SK-N-SH (cell line): ENCODE measurements at regions not wholly inside any gene's neighbourhood (a gene's known extent, or its start where the extent isn't known, plus 50 kb on each side); places are given as distances from the start of the nearest gene placed in this dataset.

Source experiments
- CTCF ChIA-PET: fragments of 300-600, 350-600 bp; formaldehyde crosslinking; extraction: SDS; loops from one replicate; lab custom pipeline; 2021; lab: Yijun Ruan, JAX
- POLR2A ChIA-PET: fragments of 350-600 bp; sonication (Branson Sonifier 250); formaldehyde crosslinking; extraction: SDS; loops from one replicate; lab custom pipeline; 2020; ENCODE audit warnings: antibody characterized with exemption, inconsistent platforms; lab: Yijun Ruan, JAX
- DNase-seq: peaks from one replicate; pipeline ENCODE4 v3.0.0; 2012
- H2AFZ ChIP-seq: fragments of 200-600 bp; sonication (generic); 2 replicates; pipeline ENCODE4 v1.8.1; 2016; ENCODE audit warnings: antibody characterized with exemption, mild to moderate bottlenecking, low read depth
- H3F3A ChIP-seq: fragments of 200-600 bp; sonication (generic); replicated peaks from 2 replicates; pipeline ENCODE3; 2016; ENCODE audit warnings: antibody characterized with exemption, mild to moderate bottlenecking; ENCODE audit not compliant: insufficient read depth
- H3K27ac ChIP-seq, 2 experiments: fragments of 200-500 bp in 1 of 2; fragments of 200-600 bp in 1 of 2; sonication (Bioruptor generic) in 1 of 2; sonication (generic), shearing (Covaris generic) in 1 of 2; 2 replicates each; pipeline versions ENCODE4 v1.5.1 to v1.6.1; 2014 to 2016; ENCODE audit warnings: low read depth in 2 of 2, inconsistent platforms in 1 of 2, low read length in 1 of 2, mild to moderate bottlenecking in 1 of 2, mixed read lengths in 1 of 2
- H3K27me3 ChIP-seq: fragments of 200-600 bp; sonication (generic), shearing (Covaris generic); 2 replicates; pipeline ENCODE4 v1.6.1; 2016; ENCODE audit warnings: mixed run types; ENCODE audit not compliant: insufficient read depth
- H3K36me3 ChIP-seq, 2 experiments: fragments of 200-500 bp in 1 of 2; fragments of 200-600 bp in 1 of 2; sonication (Bioruptor generic) in 1 of 2; sonication (generic) in 1 of 2; replicated peaks in 1 of 2; 2 replicates each; pipeline versions ENCODE3 to v1.5.1; 2014 to 2016; ENCODE audit warnings: low read length in 1 of 2, mild to moderate bottlenecking in 1 of 2; ENCODE audit not compliant: insufficient read depth in 2 of 2, control insufficient read depth in 1 of 2
- H3K4me1 ChIP-seq, 2 experiments: fragments of 200-500 bp in 1 of 2; fragments of 200-600 bp in 1 of 2; sonication (Bioruptor generic) in 1 of 2; sonication (generic), shearing (Covaris generic) in 1 of 2; 2 replicates each; pipeline versions ENCODE4 v1.5.1 to v1.6.1; 2014 to 2016; ENCODE audit warnings: low read depth in 1 of 2, low read length in 1 of 2, mixed run types in 1 of 2; ENCODE audit not compliant: insufficient read depth in 2 of 2, control insufficient read depth in 1 of 2
- H3K4me2 ChIP-seq: fragments of 200-600 bp; sonication (generic), shearing (Covaris generic); 2 replicates; pipeline ENCODE4 v1.6.1; 2017; ENCODE audit warnings: mixed run types
- H3K4me3 ChIP-seq, 2 experiments: fragments of 200-500 bp in 1 of 2; fragments of 200-600 bp in 1 of 2; sonication (Bioruptor generic) in 1 of 2; sonication (generic), shearing (Covaris generic) in 1 of 2; 2 replicates each; pipeline versions ENCODE4 v1.5.1 to v1.8.1; 2014 to 2016; ENCODE audit warnings: low read depth in 2 of 2, inconsistent platforms in 1 of 2, low read length in 1 of 2, mild to moderate bottlenecking in 1 of 2, mixed read lengths in 1 of 2, moderate library complexity in 1 of 2
- H3K79me2 ChIP-seq: fragments of 200-600 bp; sonication (generic); 2 replicates; pipeline ENCODE4 v1.8.1; 2017; ENCODE audit warnings: mild to moderate bottlenecking; ENCODE audit not compliant: insufficient read depth
- H3K9ac ChIP-seq: fragments of 200-600 bp; sonication (generic); 2 replicates; pipeline ENCODE4 v1.6.1; 2017; ENCODE audit warnings: mixed run types
- H3K9me2 ChIP-seq: fragments of 200-600 bp; sonication (generic); 2 replicates; pipeline ENCODE4 v1.6.1; 2017; ENCODE audit warnings: mixed run types
- H3K9me3 ChIP-seq: fragments of 200-600 bp; sonication (generic); 2 replicates; pipeline ENCODE4 v1.6.1; 2017; ENCODE audit warnings: mixed run types, mild to moderate bottlenecking, moderate library complexity
- H4K20me1 ChIP-seq: fragments of 200-600 bp; sonication (generic); 2 replicates; pipeline ENCODE4 v1.6.1; 2017; ENCODE audit warnings: mild to moderate bottlenecking, mixed run types; ENCODE audit not compliant: insufficient read depth
- FOSL2 ChIP-seq: IDR thresholded peaks from 2 replicates; pipeline ENCODE4 v1.4.0; 2012; ENCODE audit warnings: low read depth, mild to moderate bottlenecking, moderate library complexity, borderline replicate concordance
- GABPA ChIP-seq: IDR thresholded peaks from 2 replicates; pipeline ENCODE4 v1.4.0; 2012; ENCODE audit warnings: low read depth, mild to moderate bottlenecking
- GATA2 ChIP-seq: sonication (generic); formaldehyde crosslinking; IDR thresholded peaks from 2 replicates; pipeline ENCODE4 v1.5.0; 2020; ENCODE audit warnings: mild to moderate bottlenecking, missing genetic modification reagents
- JUND ChIP-seq: IDR thresholded peaks from 2 replicates; pipeline ENCODE4 v1.4.0; 2012
- MAX ChIP-seq: IDR thresholded peaks from 2 replicates; pipeline ENCODE4 v1.4.0; 2012; ENCODE audit warnings: low read depth
- PBX3 ChIP-seq: IDR thresholded peaks from 2 replicates; pipeline ENCODE4; 2012
- RCOR1 ChIP-seq: fragments of 150-350 bp; IDR thresholded peaks from 2 replicates; pipeline ENCODE4 v1.6.1; 2017; ENCODE audit warnings: antibody characterized with exemption, low read length
- SIN3A ChIP-seq: IDR thresholded peaks from 2 replicates; pipeline ENCODE4 v1.6.1; 2012; ENCODE audit warnings: low read depth, mild to moderate bottlenecking, low read length, moderate library complexity, borderline replicate concordance
- SMC3 ChIP-seq: IDR thresholded peaks from 2 replicates; pipeline ENCODE4 v1.6.1; 2012; ENCODE audit warnings: low read depth, low read length, improper control_type of control experiment
- TCF12 ChIP-seq: IDR thresholded peaks from 2 replicates; pipeline ENCODE4 v1.4.0; 2012
- TEAD4 ChIP-seq: IDR thresholded peaks from 2 replicates; pipeline ENCODE4 v1.4.0; 2012; ENCODE audit warnings: mild to moderate bottlenecking, borderline replicate concordance; ENCODE audit not compliant: insufficient read depth
- USF1 ChIP-seq: IDR thresholded peaks from 2 replicates; pipeline ENCODE4 v1.4.0; 2012; ENCODE audit warnings: low read depth, borderline replicate concordance
- USF2 ChIP-seq: fragments of 150-350 bp; IDR thresholded peaks from 2 replicates; pipeline ENCODE4 v1.6.1; 2017; ENCODE audit warnings: antibody characterized with exemption, low read length, low read depth, borderline replicate concordance
- YY1 ChIP-seq: IDR thresholded peaks from 2 replicates; pipeline ENCODE4 v1.4.0; 2012; ENCODE audit warnings: low read depth, mild to moderate bottlenecking
- WGBS: methylation state at CpG from one replicate; pipeline ENCODE4 v1.1.6; 2017; ENCODE audit warnings: low lambda C conversion rate; 5-methylcytosine and 5-hydroxymethylcytosine counted together
- TF ChIP-seq, protein P1 (sequence below): IDR thresholded peaks from 2 replicates; pipeline ENCODE4 v1.4.0; 2012; ENCODE audit warnings: low read depth, borderline replicate concordance
- TF ChIP-seq, protein P2 (sequence below): fragments of 150-350 bp; IDR thresholded peaks from 2 replicates; pipeline ENCODE4 v1.6.1; 2016; ENCODE audit warnings: mild to moderate bottlenecking, low read depth, low read length

- ChIA-PET CTCF (no interaction called here), POLR2A (no interaction called here)
- H3K4me1 ChIP-seq: no peaks in the 10 kb centered on the region; a peak in 1 of 4 replicates
- no peak overlapping the region for H2AFZ ChIP-seq
- no peaks in the 10 kb centered on the region for H4K20me1 ChIP-seq
- 23% methylated on average over 7 of the region's 7 CpGs for WGBS
- no peak overlapping the region for H3K9ac ChIP-seq
- DNase-seq: no peak
- H3K27me3 ChIP-seq: no peaks in the 10 kb centered on the region
- H3K4me2 ChIP-seq: no peak overlapping the region
- no peaks in the 10 kb centered on the region for H3K79me2 ChIP-seq
- TF ChIP-seq PBX3 (no peak), SMC3 (no peak), SIN3A (no peak), TCF12 (no peak), YY1 (no peak), JUND (no peak), GABPA (no peak), USF2 (no peak), RCOR1 (no peak), TEAD4 (no peak), MAX (no peak), USF1 (no peak), GATA2 (CRISPR knock-in tag) (no peak), FOSL2 (no peak)
- TF ChIP-seq, protein P1, sequence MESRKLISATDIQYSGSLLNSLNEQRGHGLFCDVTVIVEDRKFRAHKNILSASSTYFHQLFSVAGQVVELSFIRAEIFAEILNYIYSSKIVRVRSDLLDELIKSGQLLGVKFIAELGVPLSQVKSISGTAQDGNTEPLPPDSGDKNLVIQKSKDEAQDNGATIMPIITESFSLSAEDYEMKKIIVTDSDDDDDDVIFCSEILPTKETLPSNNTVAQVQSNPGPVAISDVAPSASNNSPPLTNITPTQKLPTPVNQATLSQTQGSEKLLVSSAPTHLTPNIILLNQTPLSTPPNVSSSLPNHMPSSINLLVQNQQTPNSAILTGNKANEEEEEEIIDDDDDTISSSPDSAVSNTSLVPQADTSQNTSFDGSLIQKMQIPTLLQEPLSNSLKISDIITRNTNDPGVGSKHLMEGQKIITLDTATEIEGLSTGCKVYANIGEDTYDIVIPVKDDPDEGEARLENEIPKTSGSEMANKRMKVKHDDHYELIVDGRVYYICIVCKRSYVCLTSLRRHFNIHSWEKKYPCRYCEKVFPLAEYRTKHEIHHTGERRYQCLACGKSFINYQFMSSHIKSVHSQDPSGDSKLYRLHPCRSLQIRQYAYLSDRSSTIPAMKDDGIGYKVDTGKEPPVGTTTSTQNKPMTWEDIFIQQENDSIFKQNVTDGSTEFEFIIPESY: no peak
- TF ChIP-seq, protein P2, sequence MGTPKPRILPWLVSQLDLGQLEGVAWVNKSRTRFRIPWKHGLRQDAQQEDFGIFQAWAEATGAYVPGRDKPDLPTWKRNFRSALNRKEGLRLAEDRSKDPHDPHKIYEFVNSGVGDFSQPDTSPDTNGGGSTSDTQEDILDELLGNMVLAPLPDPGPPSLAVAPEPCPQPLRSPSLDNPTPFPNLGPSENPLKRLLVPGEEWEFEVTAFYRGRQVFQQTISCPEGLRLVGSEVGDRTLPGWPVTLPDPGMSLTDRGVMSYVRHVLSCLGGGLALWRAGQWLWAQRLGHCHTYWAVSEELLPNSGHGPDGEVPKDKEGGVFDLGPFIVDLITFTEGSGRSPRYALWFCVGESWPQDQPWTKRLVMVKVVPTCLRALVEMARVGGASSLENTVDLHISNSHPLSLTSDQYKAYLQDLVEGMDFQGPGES: no peak
- no peaks in the 10 kb centered on the region for H3K36me3 ChIP-seq
- H3K9me3 ChIP-seq: no peaks in the 10 kb centered on the region
- H3K27ac ChIP-seq: no peak overlapping the region
- H3F3A ChIP-seq: no peaks in the 10 kb centered on the region
- no peak overlapping the region for H3K4me3 ChIP-seq
- no peaks in the 10 kb centered on the region for H3K9me2 ChIP-seq
These were observed 787.3 kb upstream of the RBFOX1 start for GRCh38 chr16:6545329-6545728.
